HepG2 (cell line): ENCODE measurements at regions not wholly inside any gene's neighbourhood (a gene's known extent, or its start where the extent isn't known, plus 50 kb on each side); places are given as distances from the start of the nearest gene placed in this dataset.

ENCODE experiments used
- ATAC-seq: fragments of 200-7000 bp; cut with Tn5 transposase; 3 replicates; pipeline ENCODE4 v1.9.1; 2020; ENCODE audit warnings: mild to moderate bottlenecking, moderate library complexity
- BruUV-seq: library from RNA; stranded (reverse); fragments of 400-500 nt; replicated peaks from 2 replicates; lab custom pipeline; 2021; lab: Mats Ljungman, UMichigan
- CTCF ChIA-PET: fragments of 300-600 bp; formaldehyde crosslinking; extraction: SDS; loops from one replicate; lab custom pipeline; 2021; ENCODE audit warnings: low total read pairs, inconsistent platforms, low intra/inter-chr PET ratio; lab: Yijun Ruan, JAX
- POLR2A ChIA-PET: fragments of 350-600 bp; sonication (Branson Sonifier 250); formaldehyde crosslinking; loops from one replicate; lab custom pipeline; 2020; ENCODE audit warnings: antibody characterized with exemption, inconsistent platforms; lab: Yijun Ruan, JAX
- DNase-seq: peaks from one replicate; pipeline ENCODE4 v3.0.0-alpha.2; 2015; ENCODE audit warnings: low spot score
- FAIRE-seq: peaks from 3 replicates; lab custom pipeline; 2011; peaks lifted over from hg19 to GRCh38; lab: Jason Lieb, UNC
- H2AFZ ChIP-seq: one replicate; pipeline ENCODE4 v1.6.1; 2011; ENCODE audit warnings: low read length, inconsistent platforms
- H3K27ac ChIP-seq: fragments of 300-600 bp; 3 replicates; pipeline ENCODE4 v1.8.0; 2011; ENCODE audit warnings: mixed run types, mild to moderate bottlenecking, mixed read lengths, low read length, inconsistent platforms; ENCODE audit not compliant: insufficient read depth; ENCODE audit errors: extremely low read length
- H3K27me3 ChIP-seq, 2 experiments: fragments of 200-600 bp in 1 of 2; 2 replicates in 1 of 2; 3 replicates in 1 of 2; pipeline versions ENCODE4 v1.6.0 to v1.8.0; 2011; ENCODE audit warnings: low read length in 2 of 2, mild to moderate bottlenecking in 2 of 2, moderate library complexity in 2 of 2, inconsistent platforms in 1 of 2; ENCODE audit not compliant: insufficient read depth in 2 of 2, control insufficient read depth in 1 of 2
- H3K36me3 ChIP-seq, 2 experiments: fragments of 200-600 bp in 1 of 2; replicated peaks in 1 of 2; 2 replicates in 1 of 2; 3 replicates in 1 of 2; pipeline versions ENCODE4 v1.5.1 to v1.8.0; 2011; ENCODE audit warnings: low read length in 2 of 2, inconsistent platforms in 1 of 2; ENCODE audit not compliant: insufficient read depth in 2 of 2, control insufficient read depth in 1 of 2
- H3K4me1 ChIP-seq: 2 replicates; pipeline ENCODE4 v1.5.1; 2012; ENCODE audit warnings: low read length, inconsistent platforms; ENCODE audit not compliant: insufficient read depth
- H3K4me2 ChIP-seq: 2 replicates; pipeline ENCODE4 v1.6.0; 2011; ENCODE audit warnings: low read depth, low read length, inconsistent platforms
- H3K4me3 ChIP-seq, 3 experiments: fragments of 200-600 bp in 1 of 3; sonication (generic), shearing (Covaris generic) in 1 of 3; replicated peaks in 1 of 3; 2 replicates each; pipeline ENCODE4 v1.5.1; 2011 to 2016; ENCODE audit warnings: low read length in 3 of 3, inconsistent platforms in 2 of 3, low read depth in 2 of 3, mild to moderate bottlenecking in 2 of 3, control low read depth in 1 of 3, mixed read lengths in 1 of 3; ENCODE audit not compliant: insufficient read depth in 1 of 3
- H3K79me2 ChIP-seq: one replicate; pipeline ENCODE4 v1.6.1; 2011; ENCODE audit warnings: low read length, inconsistent platforms; ENCODE audit not compliant: insufficient read depth
- H3K9ac ChIP-seq: 2 replicates; pipeline ENCODE4 v1.6.0; 2011; ENCODE audit warnings: mild to moderate bottlenecking, low read depth, low read length, inconsistent platforms; ENCODE audit not compliant: insufficient read depth
- H3K9me3 ChIP-seq: 2 replicates; pipeline ENCODE4 v1.5.1; 2012; ENCODE audit warnings: mild to moderate bottlenecking, low read length
- H4K20me1 ChIP-seq: 2 replicates; pipeline ENCODE4 v1.6.0; 2011; ENCODE audit warnings: inconsistent platforms, mild to moderate bottlenecking, low read length, moderate library complexity; ENCODE audit not compliant: insufficient read depth
- CHD4 ChIP-seq: fragments of 200-600 bp; sonication (generic); IDR thresholded peaks from 2 replicates; pipeline ENCODE4 v1.7.0; 2017; ENCODE audit warnings: mild to moderate bottlenecking, low read length, borderline replicate concordance
- GATA4 ChIP-seq: sonication (generic); IDR thresholded peaks from 2 replicates; pipeline ENCODE4 v1.6.1; 2016; ENCODE audit warnings: antibody characterized with exemption, low read depth, borderline replicate concordance
- JDP2 ChIP-seq: sonication (generic); formaldehyde crosslinking; IDR thresholded peaks from 2 replicates; pipeline ENCODE4 v1.8.1; 2022; ENCODE audit warnings: missing genetic modification reagents, borderline replicate concordance
- KLF15 ChIP-seq: sonication (generic); formaldehyde crosslinking; IDR thresholded peaks from 2 replicates; pipeline ENCODE4 v1.8.1; 2023; ENCODE audit warnings: borderline replicate concordance, mild to moderate bottlenecking, inconsistent platforms, missing genetic modification reagents, mixed read lengths
- PBX2 ChIP-seq: IDR thresholded peaks from 2 replicates; pipeline ENCODE4 v1.6.1; 2016; ENCODE audit warnings: control low read depth
- PHF21A ChIP-seq: sonication (generic); formaldehyde crosslinking; IDR thresholded peaks from 2 replicates; pipeline ENCODE4 v1.5.0; 2020; ENCODE audit warnings: mild to moderate bottlenecking, missing genetic modification reagents
- SRSF9 ChIP-seq: fragments of 200-400 bp; formaldehyde crosslinking; IDR thresholded peaks from 2 replicates; pipeline ENCODE4 v1.6.1; 2018; ENCODE audit warnings: borderline replicate concordance, mild to moderate bottlenecking, low read depth, low read length; ENCODE audit not compliant: insufficient read depth, poor library complexity, severe bottlenecking
- SYNCRIP ChIP-seq: fragments of 200-400 bp; formaldehyde crosslinking; IDR thresholded peaks from 2 replicates; pipeline ENCODE4 v1.6.1; 2018; ENCODE audit warnings: mild to moderate bottlenecking, low read depth, low read length; ENCODE audit not compliant: insufficient read depth
- ZFP41 ChIP-seq: sonication (generic); formaldehyde crosslinking; IDR thresholded peaks from 2 replicates; pipeline ENCODE4 v1.4.0; 2020; ENCODE audit warnings: mild to moderate bottlenecking, missing genetic modification reagents, borderline replicate concordance
- ZFP90 ChIP-seq: sonication (generic); formaldehyde crosslinking; IDR thresholded peaks from 2 replicates; pipeline ENCODE4 v1.8.0; 2022; ENCODE audit warnings: missing genetic modification reagents, mild to moderate bottlenecking, inconsistent platforms, borderline replicate concordance
- ZNF326 ChIP-seq: sonication (generic); formaldehyde crosslinking; IDR thresholded peaks from 2 replicates; pipeline ENCODE4 v1.4.0; 2020; ENCODE audit warnings: missing genetic modification reagents, borderline replicate concordance
- ZNF44 ChIP-seq: sonication (generic); formaldehyde crosslinking; IDR thresholded peaks from 2 replicates; pipeline ENCODE4 v1.5.1; 2020; ENCODE audit warnings: mild to moderate bottlenecking, missing genetic modification reagents
- ZNF773 ChIP-seq: sonication (generic); formaldehyde crosslinking; IDR thresholded peaks from 2 replicates; pipeline ENCODE4 v1.4.0; 2020; ENCODE audit warnings: missing genetic modification reagents, borderline replicate concordance
- ZNF878 ChIP-seq: sonication (generic); formaldehyde crosslinking; IDR thresholded peaks from 2 replicates; pipeline ENCODE4 v1.8.1; 2023; ENCODE audit warnings: mild to moderate bottlenecking, missing genetic modification reagents, moderate library complexity
- in situ Hi-C: cut with HindIII; loops from 2 replicates; pipeline ENCODE4 v1.10.0; 2017; ENCODE audit warnings: low pct_unique_long_range_greater_than_20kb; ENCODE audit not compliant: extremely low pct_ligation_motif_present
- intact Hi-C: fragments of 100-400 bp; cut with micrococcal nuclease; formaldehyde crosslinking; loops from one replicate; pipeline ENCODE4 v1.10.0; 2022; ENCODE audit not compliant: unreplicated experiment

- TF ChIP-seq SYNCRIP, result no peak
- no peak for TF ChIP-seq GATA4
- no peak for TF ChIP-seq ZNF44
- TF ChIP-seq SRSF9, result no peak
- no peak for TF ChIP-seq CHD4
- no peak for TF ChIP-seq PHF21A (CRISPR knock-in tag)
- TF ChIP-seq ZNF773, result no peak
- no peak for TF ChIP-seq ZFP41
- no peak for TF ChIP-seq PBX2 (CRISPR knock-in tag)
- TF ChIP-seq KLF15, result no peak
- no peak for TF ChIP-seq ZFP90
- TF ChIP-seq JDP2 (CRISPR knock-in tag), result no peak
- no peak for TF ChIP-seq ZNF326 (CRISPR knock-in tag)
- no peak for TF ChIP-seq ZNF878
- no peaks in the 10 kb centered on the region for H3K9me3 ChIP-seq
- H3K4me2 ChIP-seq, result no peak overlapping the region
- no TSS peak for BruUV-seq
- H3K27me3 ChIP-seq, result no peaks in the 10 kb centered on the region
- H4K20me1 ChIP-seq, result no peaks in the 10 kb centered on the region
- no peak overlapping the region for H2AFZ ChIP-seq
- no peak for ATAC-seq
- no peak for DNase-seq
- FAIRE-seq, result no peak
- no peak overlapping the region for H3K9ac ChIP-seq
- H3K36me3 ChIP-seq, result no peaks in the 10 kb centered on the region
- POLR2A ChIA-PET, result no interaction called here
- intact Hi-C loops, result no loop called here
- H3K4me3 ChIP-seq, result no peak overlapping the region
- in situ Hi-C loops, result no loop called here
- H3K27ac ChIP-seq, result no peak overlapping the region
- no peaks in the 10 kb centered on the region for H3K4me1 ChIP-seq
- no peaks in the 10 kb centered on the region for H3K79me2 ChIP-seq
- CTCF ChIA-PET, result no interaction called here
Measured at GRCh38 chr3:106421909-106422308, 553.1 kb upstream of the CBLB start.
